A549 (cell line): ENCODE measurements at regions not wholly inside any gene's neighbourhood (a gene's known extent, or its start where the extent isn't known, plus 50 kb on each side); places are given as distances from the start of the nearest gene placed in this dataset.

Source experiments
- CTCF ChIP-seq: fragments of >200 bp; sonication (Bioruptor Twin); formaldehyde crosslinking; IDR thresholded peaks from 3 replicates; pipeline ENCODE4 v1.5.1; 2016
- EP300 ChIP-seq, 2 experiments: fragments of >200 bp; sonication (Bioruptor Twin); formaldehyde crosslinking; IDR thresholded peaks; 2 replicates in 1 of 2; 3 replicates in 1 of 2; pipeline ENCODE4 v1.6.1; 2016 to 2017
- FOXS1 ChIP-seq: fragments of 250-450 bp; sonication (Bioruptor Pico); IDR thresholded peaks from 2 replicates; pipeline ENCODE4 v1.5.0; 2020; ENCODE audit warnings: mild to moderate bottlenecking, moderate library complexity
- HOXB13 ChIP-seq: fragments of 250-450 bp; sonication (Bioruptor Pico); IDR thresholded peaks from 2 replicates; pipeline ENCODE4 v1.5.0; 2020; ENCODE audit warnings: low read depth, mild to moderate bottlenecking, moderate library complexity
- KDM5A ChIP-seq: fragments of 200-600 bp; sonication (generic); IDR thresholded peaks from 2 replicates; pipeline ENCODE4 v1.6.1; 2016; ENCODE audit warnings: antibody characterized with exemption, mild to moderate bottlenecking
- POLR2A ChIP-seq: IDR thresholded peaks from 2 replicates; pipeline ENCODE4 v1.6.1; 2012; ENCODE audit warnings: mild to moderate bottlenecking, low read length
- SMC3 ChIP-seq: fragments of >200 bp; sonication (Bioruptor Twin); formaldehyde crosslinking; IDR thresholded peaks from 3 replicates; pipeline ENCODE4 v1.6.1; 2018; ENCODE audit warnings: inconsistent platforms

GRCh38 chr3:177928172-177928873, 607.9 kb upstream of the KCNMB2 start:
- no peak for TF ChIP-seq CTCF
- no peak for TF ChIP-seq KDM5A
- TF ChIP-seq HOXB13 = no peak
- no peak for TF ChIP-seq SMC3
- no peak for TF ChIP-seq POLR2A
- no peak for TF ChIP-seq EP300 (IDR thresholded peaks at IDR 0.05)
- no peak for TF ChIP-seq FOXS1
